ENCODE measurements at regions not wholly inside any gene's neighbourhood (a gene's known extent, or its start where the extent isn't known, plus 50 kb on each side); places are given as distances from the start of the nearest gene placed in this dataset.

GRCh38 chr2:176501617-176502016 lies 232.4 kb downstream of the MTX2 start:
- TF ChIP-seq CTCF (conservative IDR thresholded peaks at IDR 0.05; ENCODE audit: low read depth, low read length) (no peak), EZH2 (IDR thresholded peaks at IDR 0.05; ENCODE audit: borderline replicate concordance, low read depth, low read length, poor library complexity, severe bottlenecking) (no peak)
- BruUV-seq (replicated peaks): no TSS peak
- ChIA-PET CTCF (no interaction called here), POLR2A (ENCODE audit: low non-redundant PET) (no interaction called here)
- Histone ChIP-seq H3K4me1 (ENCODE audit: insufficient read depth, low read length, poor library complexity, severe bottlenecking) (peaks cover 5% of the 10 kb centered on the region), H3K4me3 (ENCODE audit: low read depth, low read length, poor library complexity, severe bottlenecking) (no peak overlapping the region), H3K27me3 (replicated peaks; ENCODE audit: insufficient read depth, low read depth, low read length, poor library complexity) (no peaks in the 10 kb centered on the region), H3K36me3 (ENCODE audit: insufficient read depth, low read length, poor library complexity, severe bottlenecking) (no peaks in the 10 kb centered on the region), H3K9me3 (ENCODE audit: low read depth, low read length, poor library complexity, severe bottlenecking) (no peaks in the 10 kb centered on the region), H3K27ac (ENCODE audit: low read depth, low read length, poor library complexity, severe bottlenecking) (no peak overlapping the region)
- intact Hi-C loops (cut with micrococcal nuclease; ENCODE audit: unreplicated experiment): no loop called here
- DNase-seq (ENCODE audit: low spot score): no peak

- no peak overlapping the region for H3K4me3 ChIP-seq (ENCODE audit: low read depth, low read length, poor library complexity, severe bottlenecking)
- H3K27ac ChIP-seq (ENCODE audit: low read depth, low read length, poor library complexity, severe bottlenecking): no peak overlapping the region
- intact Hi-C loops (cut with micrococcal nuclease; ENCODE audit: unreplicated experiment): no loop called here
- CTCF ChIA-PET: no interaction called here
- no peak for TF ChIP-seq CTCF (conservative IDR thresholded peaks at IDR 0.05; ENCODE audit: low read depth, low read length)
- no peak for TF ChIP-seq EZH2 (IDR thresholded peaks at IDR 0.05; ENCODE audit: borderline replicate concordance, low read depth, low read length, poor library complexity, severe bottlenecking)
- DNase-seq (ENCODE audit: low spot score): no peak
- POLR2A ChIA-PET (ENCODE audit: low non-redundant PET): no interaction called here
- H3K4me1 ChIP-seq (ENCODE audit: insufficient read depth, low read length, poor library complexity, severe bottlenecking): peaks cover under 1% of the 10 kb centered on the region
- H3K27me3 ChIP-seq (replicated peaks; ENCODE audit: insufficient read depth, low read depth, low read length, poor library complexity): no peaks in the 10 kb centered on the region
- no peaks in the 10 kb centered on the region for H3K9me3 ChIP-seq (ENCODE audit: low read depth, low read length, poor library complexity, severe bottlenecking)
- no peaks in the 10 kb centered on the region for H3K36me3 ChIP-seq (ENCODE audit: insufficient read depth, low read length, poor library complexity, severe bottlenecking)
- no TSS peak for BruUV-seq (replicated peaks)
Measured at GRCh38 chr2:176502619-176503018, 233.4 kb downstream of the MTX2 start.

- no peak for TF ChIP-seq EZH2 (IDR thresholded peaks at IDR 0.05; ENCODE audit: borderline replicate concordance, low read depth, low read length, poor library complexity, severe bottlenecking)
- TF ChIP-seq CTCF (conservative IDR thresholded peaks at IDR 0.05; ENCODE audit: low read depth, low read length): no peak
- ChIA-PET POLR2A (ENCODE audit: low non-redundant PET) (no interaction called here), CTCF (no interaction called here)
- H3K27me3 ChIP-seq (replicated peaks; ENCODE audit: insufficient read depth, low read depth, low read length, poor library complexity): no peaks in the 10 kb centered on the region
- no peaks in the 10 kb centered on the region for H3K36me3 ChIP-seq (ENCODE audit: insufficient read depth, low read length, poor library complexity, severe bottlenecking)
- peaks cover 6% of the 10 kb centered on the region for H3K4me1 ChIP-seq (ENCODE audit: insufficient read depth, low read length, poor library complexity, severe bottlenecking)
- no TSS peak for BruUV-seq (replicated peaks)
- H3K4me3 ChIP-seq (ENCODE audit: low read depth, low read length, poor library complexity, severe bottlenecking): no peak overlapping the region
- DNase-seq (ENCODE audit: low spot score): no peak
- no peak overlapping the region for H3K27ac ChIP-seq (ENCODE audit: low read depth, low read length, poor library complexity, severe bottlenecking)
- H3K9me3 ChIP-seq (ENCODE audit: low read depth, low read length, poor library complexity, severe bottlenecking): no peaks in the 10 kb centered on the region
- intact Hi-C loops (cut with micrococcal nuclease; ENCODE audit: unreplicated experiment): no loop called here
Measured at GRCh38 chr2:176503776-176504175, 234.5 kb downstream of the MTX2 start.
